ENCODE measurements at regions not wholly inside any gene's neighbourhood (a gene's known extent, or its start where the extent isn't known, plus 50 kb on each side); places are given as distances from the start of the nearest gene placed in this dataset.
A peak's percentile ranks its signal among the peaks of the same experiment; 100 is the strongest.

DNA sequence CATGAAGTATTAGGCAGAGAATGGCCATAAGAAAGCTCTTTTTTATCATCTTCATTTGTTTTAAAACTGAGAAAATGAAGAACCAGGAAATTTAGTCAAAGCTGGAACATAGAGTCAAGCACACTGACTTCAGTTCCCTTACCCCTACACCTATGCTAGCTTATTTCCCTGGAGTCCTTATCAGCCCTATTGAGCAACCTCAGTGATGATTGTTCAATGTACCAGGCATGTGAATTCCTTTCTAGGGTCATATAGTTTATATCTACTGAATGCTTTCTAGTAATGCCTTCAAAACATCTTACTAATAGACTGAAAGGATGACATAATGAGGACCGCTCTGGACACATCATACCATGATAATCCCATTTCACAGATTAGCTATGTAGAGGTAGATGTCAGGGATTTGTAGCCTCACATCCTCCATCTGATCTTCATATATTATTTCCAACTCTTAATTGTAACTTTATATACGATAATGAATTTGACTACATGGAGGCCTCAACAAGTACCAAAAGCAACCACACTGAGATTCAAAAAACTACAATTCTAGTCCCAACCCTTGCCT is 460.4 kb upstream of the DYNLRB2 start:
- DNase-seq (ENCODE audit: low spot score): no peak

DNA sequence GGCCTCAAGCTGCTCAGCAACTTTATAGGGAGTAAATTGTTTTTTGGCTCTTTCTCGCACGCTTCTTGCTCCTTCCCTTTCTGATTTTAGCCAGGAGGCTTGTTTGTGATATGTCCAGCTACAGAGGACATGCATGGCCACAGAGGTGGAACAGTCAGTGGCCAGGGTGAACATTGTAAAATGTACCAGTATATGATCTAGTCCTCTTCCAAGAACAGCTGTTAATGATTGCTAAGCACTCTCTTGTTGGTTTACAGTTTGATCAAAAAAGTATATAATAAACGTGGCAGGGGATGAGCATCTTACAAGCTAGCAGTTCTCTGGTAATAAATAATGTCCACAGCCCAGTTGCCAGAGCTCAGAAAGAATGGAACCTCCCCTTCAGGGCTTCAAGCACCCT is 461.7 kb upstream of the DYNLRB2 start:
- DNase-seq (ENCODE audit: low spot score): no peak

GRCh38 chr16:80077696-80078095 is 463.1 kb upstream of the DYNLRB2 start:
- no peak for DNase-seq (ENCODE audit: low spot score)

GRCh38 chr16:80074329-80074728 is 466.5 kb upstream of the DYNLRB2 start:
- no peak for DNase-seq (ENCODE audit: low spot score)

DNA sequence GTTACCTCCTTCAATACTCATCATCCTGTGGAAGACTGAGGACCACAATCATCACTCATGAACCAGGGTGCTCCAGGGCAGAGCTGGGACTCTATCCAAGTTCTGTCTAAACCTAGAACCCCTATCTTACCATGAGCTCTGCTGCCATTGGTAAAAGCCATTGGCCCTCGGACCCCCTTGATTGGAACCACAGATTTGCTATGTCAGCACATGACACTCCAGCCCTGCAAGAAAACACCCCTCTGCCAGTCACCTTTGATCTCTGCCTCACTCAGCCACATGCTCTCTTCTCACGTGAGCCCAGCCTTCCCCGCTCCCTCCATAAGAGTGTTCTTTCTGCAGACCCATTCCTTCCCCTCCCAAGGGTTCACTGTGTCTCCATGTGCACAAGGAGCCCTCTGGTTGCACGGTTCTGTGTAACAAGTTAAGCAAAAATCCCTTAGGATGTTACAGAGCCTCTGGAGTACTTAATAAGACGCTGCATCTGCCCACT is 468.8 kb upstream of the DYNLRB2 start:
- no peak for DNase-seq (ENCODE audit: low spot score)

DNA sequence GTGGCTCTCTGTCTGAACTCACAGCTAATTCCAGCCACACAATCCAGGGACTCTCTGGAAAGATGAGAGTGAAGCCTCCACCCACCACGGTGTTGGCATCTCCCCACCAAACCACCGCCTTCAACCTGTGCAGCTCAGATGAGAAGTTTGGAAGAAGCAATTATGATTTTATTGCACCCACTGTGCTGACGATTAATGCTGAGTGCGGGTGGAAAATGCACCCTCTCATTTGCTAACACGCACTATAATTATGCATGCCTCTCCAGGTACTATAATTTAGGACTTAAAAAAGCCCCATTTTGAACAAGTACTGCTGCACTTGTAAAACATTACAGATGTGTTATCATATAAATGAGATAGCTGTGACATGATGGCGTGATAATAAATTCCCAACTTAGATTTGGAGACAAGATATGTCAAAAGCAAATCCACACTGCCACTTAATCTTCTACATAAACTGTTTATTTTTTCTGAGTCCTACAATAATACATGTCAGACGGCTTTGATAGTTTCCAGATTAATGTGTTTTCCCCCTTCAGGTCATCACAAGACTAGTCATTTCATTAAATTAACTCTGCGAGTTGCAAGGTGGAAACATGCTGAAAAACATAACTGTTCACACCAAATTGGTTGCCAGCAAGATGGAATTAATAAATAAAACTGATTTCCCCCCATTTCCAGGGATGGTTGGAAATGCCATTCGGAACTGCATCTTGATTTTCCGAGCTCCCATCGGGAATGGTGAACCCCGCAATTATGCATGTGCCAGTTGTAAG is 466.5 kb upstream of the MAF start:
- DNase-seq (ENCODE audit: low spot score): no peak

DNA sequence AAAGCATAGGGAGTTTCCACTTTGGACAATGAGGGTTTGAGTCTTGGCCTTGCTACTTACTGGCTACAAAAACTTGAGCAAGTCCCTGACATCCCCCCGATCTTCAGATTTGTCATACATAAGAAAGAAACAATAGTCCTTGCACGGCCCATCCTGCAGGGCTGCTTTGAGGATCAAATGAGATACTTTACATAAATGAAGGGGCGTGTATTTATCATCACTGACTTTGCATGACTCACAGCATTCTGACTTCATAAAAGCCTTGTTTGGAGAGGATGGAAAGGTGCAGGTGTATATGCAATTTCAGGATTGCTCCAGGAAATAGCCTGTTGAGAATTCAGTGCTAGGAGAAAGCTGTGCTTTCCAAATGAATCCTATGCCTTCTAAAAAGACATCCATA is 465.0 kb upstream of the MAF start:
- no peak for DNase-seq (ENCODE audit: low spot score)

GRCh38 chr16:80063713-80064069 is 463.2 kb upstream of the MAF start:
- DNase-seq (ENCODE audit: low spot score): no peak

GRCh38 chr16:80063031-80063712 is 462.6 kb upstream of the MAF start:
- peak; percentile 15 for DNase-seq (ENCODE audit: low spot score)

DNA sequence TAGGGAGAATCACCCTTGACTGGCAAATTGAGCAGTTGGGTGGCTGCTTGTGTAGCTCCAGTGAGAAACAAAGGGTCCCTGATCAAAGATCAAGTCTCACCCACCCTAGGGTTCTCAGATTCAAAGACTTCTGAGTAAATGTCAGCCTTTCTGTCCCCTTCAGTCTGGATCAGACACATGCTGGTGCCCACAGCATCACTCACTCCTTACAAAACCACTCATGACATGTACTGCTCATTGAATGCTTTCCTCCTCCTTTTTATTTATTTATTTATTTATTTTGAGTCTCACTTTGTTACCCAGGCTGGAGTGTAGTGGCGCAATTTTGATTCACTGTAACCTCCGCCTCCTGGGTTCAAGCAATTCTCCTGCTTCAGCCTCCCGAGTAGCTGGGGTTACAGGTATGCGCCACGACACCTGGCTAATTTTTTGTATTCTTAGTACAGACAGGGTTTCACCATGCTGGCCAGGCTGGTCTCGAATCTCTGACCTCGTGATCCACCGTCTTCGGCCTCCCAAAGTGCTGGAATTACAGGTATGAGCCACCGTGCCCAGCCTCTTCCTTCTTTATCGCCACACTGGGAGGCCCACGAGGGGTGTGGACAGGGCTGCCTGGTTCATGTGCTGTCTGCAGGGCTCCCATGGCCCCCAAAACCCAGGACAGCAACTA is 462.0 kb upstream of the MAF start:
- no peak for DNase-seq (ENCODE audit: low spot score)

DNA sequence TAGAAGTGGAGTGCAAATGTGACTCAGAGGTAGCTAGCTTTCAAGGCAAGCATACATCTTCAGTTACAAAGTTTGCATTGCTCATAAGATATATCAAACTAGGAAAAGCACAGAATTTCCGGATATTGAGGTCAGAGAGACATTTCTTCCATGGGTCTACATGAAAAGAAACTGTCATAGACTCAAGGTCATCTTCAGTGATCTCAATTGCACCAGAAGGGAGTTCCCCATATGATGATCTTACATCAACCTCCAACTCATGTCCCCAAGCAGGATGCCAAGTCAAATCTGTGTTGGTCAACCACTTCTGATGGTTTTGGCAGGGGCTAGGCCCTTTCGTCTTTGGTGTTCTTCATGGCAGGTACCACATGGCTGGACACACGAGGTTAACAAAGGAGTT is 459.9 kb upstream of the MAF start:
- DNase-seq (ENCODE audit: low spot score): no peak

- DNase-seq (ENCODE audit: low spot score): no peak
Observed at GRCh38 chr16:80059836-80060235, 459.3 kb upstream of the MAF start.

GRCh38 chr16:80058214-80058613 is 457.7 kb upstream of the MAF start:
- DNase-seq (ENCODE audit: low spot score): no peak

DNA sequence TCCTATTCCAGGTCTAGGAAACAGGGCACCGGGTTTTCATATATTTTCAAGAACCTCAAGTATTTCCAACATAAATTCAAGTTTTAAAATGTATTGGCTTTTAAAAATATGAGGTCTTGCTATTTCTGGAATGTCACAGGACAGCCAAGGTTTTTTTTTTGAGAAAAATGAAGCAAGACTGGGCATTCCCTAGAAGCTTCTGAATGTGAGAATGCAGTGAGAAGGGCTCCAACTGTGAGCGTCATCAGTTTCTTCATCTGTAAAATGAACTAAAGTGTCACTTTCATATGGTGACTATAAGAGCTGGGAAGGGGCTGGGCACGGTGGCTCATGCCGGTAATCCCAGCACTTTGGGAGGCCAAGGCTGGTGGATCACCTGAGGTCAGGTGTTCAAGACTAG is 455.8 kb upstream of the MAF start:
- no peak for DNase-seq (ENCODE audit: low spot score)

GRCh38 chr16:80055831-80056230 is 455.3 kb upstream of the MAF start:
- DNase-seq (ENCODE audit: low spot score): no peak

GRCh38 chr16:80054647-80055046 is 454.1 kb upstream of the MAF start:
- no peak for DNase-seq (ENCODE audit: low spot score)

- DNase-seq (ENCODE audit: low spot score): no peak
Observed at GRCh38 chr16:80051040-80051439, 450.5 kb upstream of the MAF start.

DNA sequence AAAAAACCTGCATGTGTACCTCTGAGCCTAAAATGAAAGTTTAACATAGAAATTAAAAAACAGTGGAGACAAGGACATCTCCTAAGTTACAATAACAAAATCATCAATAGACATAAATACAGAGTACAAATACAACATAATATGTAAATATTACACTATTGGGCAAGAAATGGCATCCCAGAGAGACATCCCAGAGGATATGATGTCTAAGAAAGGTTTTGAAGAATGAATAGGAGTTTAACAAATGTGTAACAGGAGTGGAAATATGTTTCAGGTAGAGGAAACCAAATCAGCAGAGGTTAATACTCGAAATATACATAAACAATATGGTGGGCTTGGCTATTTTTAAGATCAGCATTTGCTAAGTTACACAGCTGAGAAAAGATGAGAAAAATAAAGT is 447.7 kb upstream of the MAF start:
- no peak for DNase-seq (ENCODE audit: low spot score)

DNA sequence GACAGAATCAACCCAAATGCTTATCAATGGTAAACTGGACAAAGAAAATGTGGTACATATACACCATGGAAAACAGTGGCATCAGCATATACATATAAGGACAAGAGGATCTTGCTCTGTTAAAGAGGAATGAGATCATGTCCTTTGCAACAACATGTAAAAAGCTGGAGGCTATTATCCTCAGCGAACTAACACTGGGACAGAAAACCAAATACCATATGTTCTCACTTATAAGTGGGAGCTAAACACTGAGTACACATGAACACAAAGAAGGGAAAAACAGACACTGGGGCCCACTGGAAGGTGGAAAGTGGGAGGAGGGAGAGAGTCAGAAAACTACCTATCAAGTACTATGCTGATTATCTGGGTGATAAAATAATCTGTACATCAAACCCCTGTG is 447.3 kb upstream of the MAF start:
- no peak for DNase-seq (ENCODE audit: low spot score)

DNA sequence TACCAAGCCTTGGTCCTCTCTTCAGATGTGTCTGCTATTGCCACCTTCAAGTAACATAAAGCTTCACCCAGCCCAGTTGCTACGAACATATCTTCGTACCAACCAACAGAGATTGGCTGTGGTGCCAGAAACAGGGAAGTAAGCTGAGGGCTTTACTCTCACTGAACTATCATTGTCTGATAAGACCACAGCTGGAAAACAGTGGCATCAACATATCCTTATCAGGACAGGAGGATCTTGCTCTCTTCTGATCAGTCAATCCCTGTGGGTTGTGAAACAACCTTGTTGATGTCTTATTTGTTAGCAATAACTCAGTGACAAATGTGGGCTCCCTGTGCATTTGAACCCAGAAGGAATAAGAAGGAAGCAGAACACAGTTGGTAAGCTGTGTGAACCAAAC is 446.3 kb upstream of the MAF start:
- DNase-seq (ENCODE audit: low spot score): no peak

DNA sequence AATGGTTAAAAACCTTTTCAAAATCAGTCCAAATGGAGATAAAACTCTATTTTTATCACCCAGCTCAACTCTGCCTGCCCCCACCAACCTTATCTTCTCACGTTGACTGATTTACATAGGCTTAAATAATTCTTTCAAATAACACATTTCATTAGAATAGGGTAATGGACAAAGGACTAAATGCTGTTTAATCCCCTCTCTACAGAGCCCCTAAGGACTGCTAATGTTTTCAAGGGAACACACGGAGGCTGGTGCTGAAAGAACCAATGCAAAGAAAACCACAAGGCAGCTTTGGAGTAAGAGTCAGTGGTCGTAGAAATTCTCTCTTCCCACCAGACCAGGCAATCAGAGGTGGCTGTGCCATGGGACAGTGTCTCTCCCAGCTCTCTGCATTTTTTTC is 445.7 kb upstream of the MAF start:
- no peak for DNase-seq (ENCODE audit: low spot score)

DNA sequence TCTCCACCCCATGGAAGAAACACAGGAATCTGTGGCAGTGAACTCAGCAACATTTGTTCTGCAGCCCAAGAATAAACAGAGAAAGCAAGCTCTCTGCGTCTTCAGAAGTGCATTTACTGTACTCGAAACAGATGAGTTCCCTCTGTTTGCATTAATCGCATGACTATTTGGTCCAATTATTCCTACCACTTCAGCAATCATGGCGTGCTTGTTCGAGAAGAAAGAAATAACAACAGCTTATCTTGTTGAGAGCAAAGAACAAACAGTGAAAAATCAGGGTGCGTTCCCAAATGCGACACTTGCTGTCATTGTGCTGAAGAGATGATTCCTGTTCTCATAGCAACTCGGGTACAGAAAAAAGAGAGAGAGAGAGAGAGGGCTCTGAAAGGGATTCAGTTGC is 445.3 kb upstream of the MAF start:
- DNase-seq (ENCODE audit: low spot score): no peak

DNA sequence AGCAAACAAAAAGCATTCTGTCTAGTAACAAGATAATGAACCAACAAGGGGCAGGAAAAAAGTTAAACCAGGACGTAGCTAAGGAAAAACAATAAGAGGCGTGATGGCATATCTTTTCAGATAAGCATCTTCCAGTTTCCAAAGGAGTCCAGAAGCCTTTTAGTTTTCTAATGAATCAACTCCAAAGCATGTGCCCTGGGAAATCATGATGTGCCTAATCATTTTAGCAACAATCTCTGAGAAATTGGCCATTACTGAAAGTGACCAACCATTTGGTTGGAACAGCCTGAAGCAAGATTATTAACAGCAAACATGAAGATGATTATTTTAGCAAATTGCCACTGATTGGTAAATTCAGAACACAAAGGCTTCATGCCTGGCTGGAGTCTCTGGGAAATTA is 440.9 kb upstream of the MAF start:
- DNase-seq (ENCODE audit: low spot score): no peak
